H1 (cell line): ENCODE measurements at regions not wholly inside any gene's neighbourhood (a gene's known extent, or its start where the extent isn't known, plus 50 kb on each side); places are given as distances from the start of the nearest gene placed in this dataset.

Experiments
- CTCF ChIA-PET: fragments of 300-600 bp; sonication (Branson Sonifier 250); formaldehyde crosslinking; loops from one replicate; lab custom pipeline; 2021; ENCODE audit not compliant: partially characterized antibody; lab: Charles Lee
- POLR2A ChIA-PET: fragments of 300-600 bp; sonication (Branson Sonifier 250); formaldehyde crosslinking; loops from one replicate; lab custom pipeline; 2021; ENCODE audit warnings: inconsistent platforms; ENCODE audit not compliant: partially characterized antibody; lab: Charles Lee
- DNase-seq, 2 experiments: peaks; one replicate each; pipeline versions ENCODE4 v3.0.0 to v3.0.0-alpha.2; 2010 to 2022; ENCODE audit warnings: low spot score in 2 of 2, low read depth in 1 of 2, mixed read lengths in 1 of 2
- FAIRE-seq: peaks from 2 replicates; lab custom pipeline; 2011; peaks lifted over from hg19 to GRCh38; lab: Jason Lieb, UNC
- H2AFZ ChIP-seq: 2 replicates; pipeline ENCODE4 v1.8.1; 2012; ENCODE audit warnings: low read length, inconsistent platforms
- H2AK5ac ChIP-seq: 2 replicates; pipeline ENCODE4 v1.6.1; 2013; ENCODE audit warnings: low read depth, low read length
- H2BK120ac ChIP-seq: replicated peaks from 2 replicates; pipeline ENCODE3; 2013; ENCODE audit warnings: low read depth, low read length, inconsistent platforms
- H2BK12ac ChIP-seq: 2 replicates; pipeline ENCODE4 v1.6.1; 2013; ENCODE audit warnings: low read depth, low read length
- H2BK15ac ChIP-seq: 2 replicates; pipeline ENCODE4 v1.6.1; 2013; ENCODE audit warnings: low read length
- H2BK20ac ChIP-seq: 2 replicates; pipeline ENCODE4 v1.6.1; 2013; ENCODE audit warnings: low read length
- H2BK5ac ChIP-seq: 2 replicates; pipeline ENCODE4 v1.6.1; 2013; ENCODE audit warnings: low read depth, low read length
- H3K14ac ChIP-seq: 2 replicates; pipeline ENCODE4 v1.6.1; 2013; ENCODE audit warnings: inconsistent platforms; ENCODE audit not compliant: insufficient read length
- H3K18ac ChIP-seq: 2 replicates; pipeline ENCODE4 v1.6.1; 2013; ENCODE audit warnings: low read length; ENCODE audit errors: extremely low read depth
- H3K23ac ChIP-seq: 2 replicates; pipeline ENCODE4 v1.6.1; 2013; ENCODE audit warnings: inconsistent platforms; ENCODE audit not compliant: insufficient read length
- H3K23me2 ChIP-seq: 2 replicates; pipeline ENCODE4 v1.6.1; 2013; ENCODE audit warnings: low read depth, low read length
- H3K27ac ChIP-seq: 2 replicates; pipeline ENCODE4 v1.6.1; 2011; ENCODE audit warnings: low read depth, low read length, inconsistent platforms
- H3K27me3 ChIP-seq, 4 experiments: replicated peaks in 1 of 4; 1 replicate in 1 of 4; 2 replicates in 3 of 4; pipeline versions ENCODE4 v1.6.1 to v1.8.1; 2011 to 2013; ENCODE audit warnings: low read length in 3 of 4, mild to moderate bottlenecking in 3 of 4, inconsistent platforms in 2 of 4, mixed read lengths in 2 of 4, moderate library complexity in 1 of 4; ENCODE audit not compliant: control insufficient read depth in 3 of 4, insufficient read depth in 3 of 4; ENCODE audit errors: extremely low read depth in 1 of 4
- H3K36me3 ChIP-seq, 4 experiments: 2 replicates each; pipeline versions ENCODE4 v1.6.1 to v1.8.1; 2011 to 2013; ENCODE audit warnings: mild to moderate bottlenecking in 4 of 4, low read length in 3 of 4, moderate library complexity in 2 of 4, control low read depth in 1 of 4, inconsistent platforms in 1 of 4; ENCODE audit not compliant: insufficient read depth in 4 of 4, control insufficient read depth in 2 of 4
- H3K4ac ChIP-seq: replicated peaks from 2 replicates; pipeline ENCODE3; 2013; ENCODE audit warnings: low read length, low read depth, mixed read lengths, inconsistent platforms; ENCODE audit not compliant: insufficient read length
- H3K4me1 ChIP-seq, 4 experiments: replicated peaks in 1 of 4; 1 replicate in 1 of 4; 2 replicates in 3 of 4; pipeline versions ENCODE4 v1.6.1 to v1.8.1; 2011 to 2013; ENCODE audit warnings: low read length in 3 of 4, inconsistent platforms in 2 of 4, mixed read lengths in 1 of 4; ENCODE audit not compliant: insufficient read depth in 4 of 4, control insufficient read depth in 3 of 4
- H3K4me2 ChIP-seq, 2 experiments: 2 replicates each; pipeline versions ENCODE4 v1.6.1 to v1.8.1; 2011 to 2013; ENCODE audit warnings: low read depth in 2 of 2, low read length in 2 of 2, control low read depth in 1 of 2, inconsistent platforms in 1 of 2, mild to moderate bottlenecking in 1 of 2; ENCODE audit not compliant: insufficient read depth in 1 of 2
- H3K4me3 ChIP-seq, 4 experiments: fragments of 200-600, 300-600 bp in 1 of 4; sonication (generic), shearing (Covaris generic), sonication (Bioruptor Twin) in 1 of 4; 2 replicates each; pipeline versions ENCODE4 v1.5.1 to v1.8.1; 2011 to 2016; ENCODE audit warnings: low read length in 4 of 4, low read depth in 3 of 4, control low read depth in 2 of 4, inconsistent platforms in 2 of 4, mild to moderate bottlenecking in 2 of 4, mixed read lengths in 1 of 4, moderate library complexity in 1 of 4; ENCODE audit not compliant: insufficient read depth in 2 of 4; ENCODE audit errors: extremely low read depth in 1 of 4
- H3K56ac ChIP-seq: replicated peaks from 2 replicates; pipeline ENCODE3; 2013; ENCODE audit warnings: low read depth, mild to moderate bottlenecking, mixed read lengths, low read length, inconsistent platforms; ENCODE audit not compliant: insufficient read length
- H3K79me1 ChIP-seq: 2 replicates; pipeline ENCODE4 v1.6.1; 2013; ENCODE audit warnings: low read depth, low read length, control low read depth
- H3K79me2 ChIP-seq, 2 experiments: 2 replicates each; pipeline versions ENCODE4 v1.6.1 to v1.8.1; 2012 to 2013; ENCODE audit warnings: low read length in 2 of 2, mild to moderate bottlenecking in 2 of 2, inconsistent platforms in 1 of 2; ENCODE audit not compliant: insufficient read depth in 2 of 2, control insufficient read depth in 1 of 2
- H3K9ac ChIP-seq, 4 experiments: replicated peaks in 1 of 4; 1 replicate in 1 of 4; 2 replicates in 3 of 4; pipeline versions ENCODE4 v1.6.1 to v1.8.1; 2011 to 2013; ENCODE audit warnings: low read depth in 3 of 4, low read length in 3 of 4, control low read depth in 2 of 4, mild to moderate bottlenecking in 2 of 4, moderate library complexity in 2 of 4, inconsistent platforms in 1 of 4; ENCODE audit errors: extremely low read depth in 1 of 4
- H3K9me3 ChIP-seq, 2 experiments: 2 replicates each; pipeline versions ENCODE4 v1.6.1 to v1.8.1; 2012 to 2013; ENCODE audit warnings: mild to moderate bottlenecking in 2 of 2, moderate library complexity in 2 of 2, control low read depth in 1 of 2, inconsistent platforms in 1 of 2, low read depth in 1 of 2, low read length in 1 of 2, mixed read lengths in 1 of 2; ENCODE audit not compliant: insufficient read depth in 2 of 2
- H4K20me1 ChIP-seq, 2 experiments: replicated peaks in 1 of 2; 2 replicates each; pipeline versions ENCODE3 to v1.8.1; 2011 to 2013; ENCODE audit warnings: inconsistent platforms in 2 of 2, low read length in 2 of 2, mild to moderate bottlenecking in 1 of 2; ENCODE audit not compliant: insufficient read depth in 2 of 2, control insufficient read depth in 1 of 2
- H4K5ac ChIP-seq: 2 replicates; pipeline ENCODE4 v1.6.1; 2013; ENCODE audit warnings: low read length, low read depth, mixed read lengths, inconsistent platforms; ENCODE audit not compliant: insufficient read length
- H4K8ac ChIP-seq: 2 replicates; pipeline ENCODE4 v1.8.0; 2013; ENCODE audit warnings: mild to moderate bottlenecking, moderate library complexity, low read length, inconsistent platforms; ENCODE audit not compliant: insufficient read depth; ENCODE audit errors: extremely low read depth
- H4K91ac ChIP-seq: replicated peaks from 2 replicates; pipeline ENCODE3; 2013; ENCODE audit warnings: low read length, mixed read lengths, inconsistent platforms; ENCODE audit not compliant: insufficient read length
- POLR2AphosphoS5 ChIP-seq: IDR thresholded peaks from 2 replicates; pipeline ENCODE4 v1.6.1; 2011; ENCODE audit warnings: low read depth, low read length
- SP4 ChIP-seq: IDR thresholded peaks from 2 replicates; pipeline ENCODE4 v1.6.1; 2012; ENCODE audit warnings: low read length, inconsistent platforms
- WGBS, 2 experiments: shearing (Covaris generic) in 1 of 2; methylation state at CpG; one replicate each; pipeline versions ENCODE4 v1.1.6 to v1.1.7; 2013 to 2015; ENCODE audit warnings: low lambda C conversion rate in 2 of 2, mixed read lengths in 2 of 2, inconsistent platforms in 1 of 2, low coverage in 1 of 2, missing lambda C conversion rate in 1 of 2; ENCODE audit not compliant: insufficient replicate concordance in 2 of 2, insufficient coverage in 1 of 2, insufficient read length in 1 of 2; ENCODE audit errors: extremely low coverage in 1 of 2, missing lambda C conversion rate in 1 of 2; 5-methylcytosine and 5-hydroxymethylcytosine counted together

- Histone ChIP-seq H3K4me2 (no peak overlapping the region), H2AFZ (no peak overlapping the region)
- FAIRE-seq: no peak
Observed at GRCh38 chrX:150062292-150063137, 124.2 kb upstream of the EOLA2 start.

More at GRCh38 chrX:150062292-150063137, 124.2 kb upstream of the EOLA2 start:
- no peaks in the 10 kb centered on the region for H3K27me3 ChIP-seq
- H3K4me1 ChIP-seq: no peaks in the 10 kb centered on the region
- no peaks in the 10 kb centered on the region for H4K20me1 ChIP-seq
- H3K9me3 ChIP-seq: no peaks in the 10 kb centered on the region
- no peak overlapping the region for H2BK20ac ChIP-seq
- 76% methylated on average over 8 of the region's 8 CpGs; no CpG with 5 or more reads in 1 of the 2 experiments for WGBS, 2 experiments
- no peak overlapping the region for H2BK120ac ChIP-seq
- no peak for TF ChIP-seq SP4
- no peak for TF ChIP-seq POLR2AphosphoS5
- H3K18ac ChIP-seq: no peak overlapping the region
- no peak overlapping the region for H2BK5ac ChIP-seq
- no peak overlapping the region for H3K4ac ChIP-seq
- no peak overlapping the region for H3K14ac ChIP-seq
- H3K4me3 ChIP-seq: no peak overlapping the region
- no peak overlapping the region for H3K56ac ChIP-seq
- no peaks in the 10 kb centered on the region for H3K23me2 ChIP-seq
- no peak for DNase-seq
- no peak overlapping the region for H3K23ac ChIP-seq
- no peaks in the 10 kb centered on the region for H3K79me1 ChIP-seq
- H3K79me2 ChIP-seq: no peaks in the 10 kb centered on the region
- no peak overlapping the region for H2BK15ac ChIP-seq
- no peak overlapping the region for H4K5ac ChIP-seq
- H4K8ac ChIP-seq: no peak overlapping the region
- no peak overlapping the region for H2BK12ac ChIP-seq
- H4K91ac ChIP-seq: no peak overlapping the region
- no peaks in the 10 kb centered on the region for H3K36me3 ChIP-seq
- H3K9ac ChIP-seq: no peak overlapping the region
- ChIA-PET CTCF (interaction anchor here (0.6 to 1.6 kb wide), 3 partner anchors 25 to 127 kb away, joined by 3 to 5 read pairs (median 3); no protein-coding TSS in a partner anchor), POLR2A (no interaction called here)
- H3K27ac ChIP-seq: no peak overlapping the region
- no peak overlapping the region for H2AK5ac ChIP-seq
